Endothelial cell of hepatic sinusoid (primary cell): ENCODE measurements at regions not wholly inside any gene's neighbourhood (a gene's known extent, or its start where the extent isn't known, plus 50 kb on each side); places are given as distances from the start of the nearest gene placed in this dataset.

Source experiments
- in situ Hi-C: cut with HindIII; loops from 2 replicates; pipeline ENCODE4 v1.10.0; 2017; ENCODE audit warnings: low sequenced_read_pairs

GRCh38 chr18:51397347-51397962 is 200.0 kb upstream of the MEX3C start:
- in situ Hi-C loops: no loop called here

- in situ Hi-C loops: no loop called here
Observed at GRCh38 chr18:51398104-51398503, 200.6 kb upstream of the MEX3C start.

GRCh38 chr18:51399491-51400122 is 202.1 kb upstream of the MEX3C start:
- in situ Hi-C loops: no loop called here

- in situ Hi-C loops: no loop called here
Observed at GRCh38 chr18:51400721-51401120, 203.2 kb upstream of the MEX3C start.

GRCh38 chr18:51401912-51402311 is 204.4 kb upstream of the MEX3C start:
- in situ Hi-C loops: no loop called here

GRCh38 chr18:51404620-51405019 is 207.1 kb upstream of the MEX3C start:
- in situ Hi-C loops: no loop called here

- in situ Hi-C loops: no loop called here
Observed at GRCh38 chr18:51405683-51406477, 208.4 kb upstream of the MEX3C start.

GRCh38 chr18:51417643-51418483 is 220.4 kb upstream of the MEX3C start:
- in situ Hi-C loops: loop anchor here (10.0 kb wide), 1 partner anchor 167 kb away; no protein-coding TSS in a partner anchor

GRCh38 chr18:51425475-51425874 is 228.0 kb upstream of the MEX3C start:
- in situ Hi-C loops: loop anchor here (10.0 kb wide), 1 partner anchor 59 kb away; no protein-coding TSS in a partner anchor

GRCh38 chr18:51425889-51426288 is 228.4 kb upstream of the MEX3C start:
- in situ Hi-C loops: loop anchor here (10.0 kb wide), 1 partner anchor 59 kb away; no protein-coding TSS in a partner anchor

GRCh38 chr18:51426996-51427395 is 229.5 kb upstream of the MEX3C start:
- in situ Hi-C loops: loop anchor here (10.0 kb wide), 1 partner anchor 58 kb away; no protein-coding TSS in a partner anchor

GRCh38 chr18:51429644-51430043 is 232.2 kb upstream of the MEX3C start:
- in situ Hi-C loops: loop anchor here (10.0 kb wide), 1 partner anchor 55 kb away; no protein-coding TSS in a partner anchor

GRCh38 chr18:51430538-51430937 is 233.1 kb upstream of the MEX3C start:
- in situ Hi-C loops: no loop called here

- in situ Hi-C loops: no loop called here
Observed at GRCh38 chr18:51433296-51433695, 235.8 kb upstream of the MEX3C start.

- in situ Hi-C loops: no loop called here
Observed at GRCh38 chr18:51433881-51434280, 236.4 kb upstream of the MEX3C start.

- in situ Hi-C loops: no loop called here
Observed at GRCh38 chr18:51437280-51438271, 240.1 kb upstream of the MEX3C start.

GRCh38 chr18:51438797-51439350 is 241.4 kb upstream of the MEX3C start:
- in situ Hi-C loops: no loop called here

GRCh38 chr18:51442012-51442411 is 244.5 kb upstream of the MEX3C start:
- in situ Hi-C loops: no loop called here

- in situ Hi-C loops: no loop called here
Observed at GRCh38 chr18:51446571-51447210, 249.2 kb upstream of the MEX3C start.
